H1 (cell line): ENCODE measurements at regions not wholly inside any gene's neighbourhood (a gene's known extent, or its start where the extent isn't known, plus 50 kb on each side); places are given as distances from the start of the nearest gene placed in this dataset.

Source experiments
- BRCA1 ChIP-seq: IDR thresholded peaks from 2 replicates; pipeline ENCODE4 v1.6.1; 2012; ENCODE audit warnings: low read depth, low read length, improper control_type of control experiment
- EZH2 ChIP-seq: fragments of 200-600 bp; sonication (generic); IDR thresholded peaks from 2 replicates; pipeline ENCODE4 v1.7.1; 2012; ENCODE audit warnings: low read depth, mild to moderate bottlenecking, moderate library complexity, low read length, inconsistent platforms; ENCODE audit not compliant: severe bottlenecking
- POLR2AphosphoS5 ChIP-seq: IDR thresholded peaks from 2 replicates; pipeline ENCODE4 v1.6.1; 2011; ENCODE audit warnings: low read depth, low read length
- TAF1 ChIP-seq: IDR thresholded peaks from 2 replicates; pipeline ENCODE4 v1.6.1; 2011; ENCODE audit warnings: mild to moderate bottlenecking, low read depth, low read length
- TF ChIP-seq, protein P1 (sequence below), 3 experiments: IDR thresholded peaks; 1 replicate in 2 of 3; 2 replicates in 1 of 3; pipeline versions ENCODE4 v1.5.1 to v1.6.1; 2011; ENCODE audit warnings: low read length in 3 of 3, mild to moderate bottlenecking in 3 of 3, inconsistent platforms in 2 of 3, low read depth in 1 of 3, moderate library complexity in 1 of 3; ENCODE audit not compliant: insufficient read depth in 1 of 3; ENCODE audit errors: control extremely low read depth in 1 of 3
- TF ChIP-seq, protein P2 (sequence below): IDR thresholded peaks from 2 replicates; pipeline ENCODE4 v1.6.1; 2011; ENCODE audit warnings: low read depth, mild to moderate bottlenecking, low read length; ENCODE audit not compliant: insufficient read depth

DNA sequence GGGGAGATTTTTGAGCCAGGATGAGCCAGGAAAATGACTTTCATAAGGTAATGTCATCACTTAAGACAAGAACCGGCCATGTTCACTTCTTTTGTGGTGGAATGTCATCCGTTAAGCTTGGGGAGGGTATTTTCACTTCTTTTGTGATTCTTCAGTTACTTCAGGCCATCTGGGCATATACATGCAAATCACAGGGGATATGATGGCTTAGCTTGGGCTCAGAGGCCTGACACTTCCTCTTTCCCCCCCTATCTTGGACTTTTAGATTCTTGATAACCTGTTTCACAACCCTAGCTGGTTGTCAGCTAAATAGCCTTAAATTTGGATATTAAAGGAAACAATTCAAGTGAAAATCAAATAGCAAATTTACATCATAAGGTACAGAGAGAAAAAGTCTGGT, 986.0 kb downstream of the NLGN4Y start:
- TF ChIP-seq, protein P1, sequence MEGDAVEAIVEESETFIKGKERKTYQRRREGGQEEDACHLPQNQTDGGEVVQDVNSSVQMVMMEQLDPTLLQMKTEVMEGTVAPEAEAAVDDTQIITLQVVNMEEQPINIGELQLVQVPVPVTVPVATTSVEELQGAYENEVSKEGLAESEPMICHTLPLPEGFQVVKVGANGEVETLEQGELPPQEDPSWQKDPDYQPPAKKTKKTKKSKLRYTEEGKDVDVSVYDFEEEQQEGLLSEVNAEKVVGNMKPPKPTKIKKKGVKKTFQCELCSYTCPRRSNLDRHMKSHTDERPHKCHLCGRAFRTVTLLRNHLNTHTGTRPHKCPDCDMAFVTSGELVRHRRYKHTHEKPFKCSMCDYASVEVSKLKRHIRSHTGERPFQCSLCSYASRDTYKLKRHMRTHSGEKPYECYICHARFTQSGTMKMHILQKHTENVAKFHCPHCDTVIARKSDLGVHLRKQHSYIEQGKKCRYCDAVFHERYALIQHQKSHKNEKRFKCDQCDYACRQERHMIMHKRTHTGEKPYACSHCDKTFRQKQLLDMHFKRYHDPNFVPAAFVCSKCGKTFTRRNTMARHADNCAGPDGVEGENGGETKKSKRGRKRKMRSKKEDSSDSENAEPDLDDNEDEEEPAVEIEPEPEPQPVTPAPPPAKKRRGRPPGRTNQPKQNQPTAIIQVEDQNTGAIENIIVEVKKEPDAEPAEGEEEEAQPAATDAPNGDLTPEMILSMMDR (IDR thresholded peaks at IDR 0.05; ENCODE audit: control extremely low read depth in 1 of 3, insufficient read depth in 1 of 3, low read depth in 1 of 3, low read length in 3 of 3) = no peak
- TF ChIP-seq POLR2AphosphoS5 (no peak), EZH2 (no peak), BRCA1 (no peak), TAF1 (no peak)
- TF ChIP-seq, protein P2, sequence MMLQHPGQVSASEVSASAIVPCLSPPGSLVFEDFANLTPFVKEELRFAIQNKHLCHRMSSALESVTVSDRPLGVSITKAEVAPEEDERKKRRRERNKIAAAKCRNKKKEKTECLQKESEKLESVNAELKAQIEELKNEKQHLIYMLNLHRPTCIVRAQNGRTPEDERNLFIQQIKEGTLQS = no peak
